HG02973 (cell line): ENCODE measurements at regions not wholly inside any gene's neighbourhood (a gene's known extent, or its start where the extent isn't known, plus 50 kb on each side); places are given as distances from the start of the nearest gene placed in this dataset.
A peak's percentile ranks its signal among the peaks of the same experiment; 100 is the strongest.
"Not testable (repeated sequence)": the region's sequence is repeated elsewhere in the genome, so short reads cannot be mapped to it uniquely, and the experiment has no call there.

Experiments
- ATAC-seq: cut with Tn5 transposase; IDR thresholded peaks from one replicate; pipeline ENCODE4 v1.9.1; 2021; ENCODE audit warnings: moderate library complexity; ENCODE audit not compliant: unreplicated experiment

- ATAC-seq, result not testable (repeated sequence)
Observed at GRCh38 chr10:4274671-4275070, 489.7 kb upstream of the KLF6 start.

- no peak for ATAC-seq
Observed at GRCh38 chr10:4271193-4271592, 486.2 kb upstream of the KLF6 start.

- ATAC-seq, result no peak
Observed at GRCh38 chr10:4270116-4270515, 485.1 kb upstream of the KLF6 start.

GRCh38 chr10:4268490-4268889, 483.5 kb upstream of the KLF6 start:
- ATAC-seq, result not testable (repeated sequence)

- ATAC-seq, result no peak
Observed at GRCh38 chr10:4267086-4267773, 482.2 kb upstream of the KLF6 start.

- ATAC-seq, result no peak
Observed at GRCh38 chr10:4266416-4267085, 481.5 kb upstream of the KLF6 start.

- ATAC-seq, result no peak
Observed at GRCh38 chr10:4265964-4266363, 481.0 kb upstream of the KLF6 start.

- ATAC-seq, result no peak
Observed at GRCh38 chr10:4264209-4264865, 479.3 kb upstream of the KLF6 start.

- no peak for ATAC-seq
Observed at GRCh38 chr10:4263601-4263921, 478.6 kb upstream of the KLF6 start.

- ATAC-seq, result no peak
Observed at GRCh38 chr10:4262870-4263600, 478.0 kb upstream of the KLF6 start.

- ATAC-seq, result no peak
Observed at GRCh38 chr10:4262449-4262848, 477.4 kb upstream of the KLF6 start.

- ATAC-seq, result no peak
Observed at GRCh38 chr10:4260483-4261124, 475.6 kb upstream of the KLF6 start.

- ATAC-seq, result no peak
Observed at GRCh38 chr10:4257939-4258465, 473.0 kb upstream of the KLF6 start.

GRCh38 chr10:4256971-4257370, 472.0 kb upstream of the KLF6 start:
- ATAC-seq, result no peak

GRCh38 chr10:4255751-4256150, 470.7 kb upstream of the KLF6 start:
- ATAC-seq, result no peak

GRCh38 chr10:4254101-4254994, 469.3 kb upstream of the KLF6 start:
- no peak for ATAC-seq

- ATAC-seq, result no peak
Observed at GRCh38 chr10:4252701-4253100, 467.7 kb upstream of the KLF6 start.

- ATAC-seq, result peak; percentile 94
Observed at GRCh38 chr10:4250587-4250887, 465.5 kb upstream of the KLF6 start.

GRCh38 chr10:4249841-4250586, 465.0 kb upstream of the KLF6 start:
- no peak for ATAC-seq
